Renal pelvis (tissue), 1 donor: ENCODE measurements at regions not wholly inside any gene's neighbourhood (a gene's known extent, or its start where the extent isn't known, plus 50 kb on each side); places are given as distances from the start of the nearest gene placed in this dataset.
"Not testable (repeated sequence)": the region's sequence is repeated elsewhere in the genome, so short reads cannot be mapped to it uniquely, and the experiment has no call there.

Experiments used
- DNase-seq: peaks from one replicate; pipeline ENCODE4 v3.0.0-alpha.2; 2013

GRCh38 chr3:193962986-193963685, 172.8 kb upstream of the HES1 start:
- DNase-seq: no peak

GRCh38 chr3:193963808-193964516, 172.0 kb upstream of the HES1 start:
- DNase-seq: no peak

- DNase-seq: no peak
Measured at GRCh38 chr3:193964517-193964880, 171.4 kb upstream of the HES1 start.

DNA sequence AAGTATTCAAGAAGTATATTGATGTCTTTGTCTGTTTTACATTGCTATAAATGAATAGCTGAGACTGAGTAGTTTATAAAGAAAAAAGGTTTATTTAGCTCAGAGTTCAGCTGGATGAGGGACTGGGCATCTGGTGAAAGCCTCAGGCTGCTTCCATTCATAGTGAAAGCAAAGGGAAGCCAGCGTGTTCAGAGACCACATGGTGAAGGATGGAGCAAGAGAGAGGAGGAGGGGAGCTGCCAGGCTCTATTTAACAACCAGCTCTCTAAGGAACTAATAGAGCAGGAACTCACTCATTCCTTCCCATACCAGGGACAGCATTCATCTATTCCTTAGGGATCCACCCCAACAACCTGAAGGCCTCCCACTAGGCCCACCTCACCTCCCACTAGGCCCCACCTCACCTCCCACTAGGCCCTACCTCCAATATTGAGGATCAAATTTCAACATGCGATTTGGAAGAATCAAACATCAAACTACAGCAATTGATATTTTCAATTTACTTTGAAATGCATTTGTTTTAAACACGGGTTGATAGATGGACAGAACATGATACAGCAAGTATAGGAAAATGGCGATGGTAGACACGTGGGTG, 167.5 kb upstream of the HES1 start:
- DNase-seq: no peak

- not testable (repeated sequence) for DNase-seq
Measured at GRCh38 chr3:193970131-193970772, 165.7 kb upstream of the HES1 start.

GRCh38 chr3:193970773-193971206, 165.2 kb upstream of the HES1 start:
- DNase-seq: no peak

GRCh38 chr3:193971261-193971751, 164.6 kb upstream of the HES1 start:
- no peak for DNase-seq

GRCh38 chr3:193971966-193972365, 164.0 kb upstream of the HES1 start:
- no peak for DNase-seq

GRCh38 chr3:193972832-193973231, 163.1 kb upstream of the HES1 start:
- DNase-seq: no peak

DNA sequence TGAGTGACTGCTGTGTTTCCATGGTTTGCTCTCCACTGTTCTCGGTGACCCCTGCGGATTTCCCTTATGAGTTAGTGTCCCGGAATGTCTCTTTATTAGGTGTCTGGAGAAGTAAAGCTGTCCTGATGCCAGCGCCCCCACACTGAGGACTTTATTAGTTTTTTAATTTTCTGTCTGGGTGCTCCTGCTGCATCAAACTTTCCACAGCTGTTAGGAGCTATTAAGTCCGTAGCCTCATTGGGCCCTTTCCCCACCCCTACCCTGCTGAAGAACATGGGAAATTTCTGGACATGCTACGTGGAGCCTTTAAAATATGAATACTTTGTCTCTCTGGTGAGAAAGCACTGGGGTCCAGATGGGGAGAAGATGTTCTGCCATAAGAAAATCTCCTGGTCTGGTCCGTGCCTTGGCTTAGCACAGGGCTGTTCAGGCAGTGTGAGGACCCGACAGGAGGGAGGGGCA, 161.7 kb upstream of the HES1 start:
- no peak for DNase-seq

GRCh38 chr3:193974671-193975535, 161.0 kb upstream of the HES1 start:
- DNase-seq: no peak

DNA sequence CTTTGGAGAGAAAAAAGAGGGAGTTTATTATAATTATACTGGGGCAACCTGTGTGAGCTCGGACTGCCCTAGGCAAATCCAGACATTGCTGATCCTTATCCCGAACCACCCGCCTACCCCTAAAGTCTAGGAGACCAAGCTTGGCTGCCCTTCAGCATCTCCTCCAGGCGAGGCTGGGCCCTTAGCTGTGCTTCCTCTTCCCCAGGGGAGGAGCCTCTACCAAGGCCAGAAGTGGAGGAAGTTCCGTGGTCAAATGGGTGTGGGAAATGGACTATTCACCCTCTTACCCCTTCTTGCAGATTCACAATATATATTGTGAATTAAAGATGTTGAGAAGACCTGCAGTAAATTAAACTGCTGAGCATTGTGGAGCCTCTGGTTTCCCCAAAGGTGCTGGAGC, 158.3 kb upstream of the HES1 start:
- DNase-seq: no peak

DNA sequence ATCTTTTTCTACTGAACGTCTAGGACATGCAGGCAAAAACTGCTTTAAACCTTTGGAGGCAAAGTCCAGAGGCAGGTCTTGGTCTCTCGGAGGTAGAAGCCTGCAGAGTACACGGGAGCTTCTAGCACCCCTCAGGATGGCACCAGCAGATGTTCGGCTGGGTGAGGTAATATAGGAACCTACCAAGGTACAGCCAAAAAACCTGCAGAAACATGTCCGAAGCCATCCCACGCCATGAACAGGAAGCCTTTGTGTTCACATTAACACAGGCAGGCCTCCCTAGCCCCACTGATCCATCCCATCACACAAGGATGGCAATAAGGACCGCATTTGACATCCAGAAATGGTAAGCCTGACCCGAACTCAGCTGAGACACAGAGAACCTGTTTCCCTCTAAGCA, 157.9 kb upstream of the HES1 start:
- no peak for DNase-seq

DNA sequence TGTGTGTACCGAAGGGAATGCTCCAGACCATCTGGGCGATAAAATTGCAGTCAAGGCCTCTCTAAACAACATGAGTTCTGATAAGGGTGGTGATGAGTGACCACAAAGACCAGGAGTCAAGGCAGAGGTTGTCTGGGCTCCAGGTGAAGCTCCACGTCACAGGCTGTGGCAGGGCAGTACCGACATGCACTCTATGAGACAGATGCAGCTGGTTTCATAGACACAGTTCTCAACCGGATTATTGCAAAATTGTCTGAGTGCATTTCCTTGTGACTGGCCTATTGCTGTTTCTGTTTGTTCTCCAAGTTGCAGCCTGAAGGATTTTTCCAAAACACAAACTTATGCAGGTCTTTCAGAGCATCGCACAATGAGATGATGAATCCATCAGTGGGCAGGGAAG, 157.5 kb upstream of the HES1 start:
- DNase-seq: no peak

DNA sequence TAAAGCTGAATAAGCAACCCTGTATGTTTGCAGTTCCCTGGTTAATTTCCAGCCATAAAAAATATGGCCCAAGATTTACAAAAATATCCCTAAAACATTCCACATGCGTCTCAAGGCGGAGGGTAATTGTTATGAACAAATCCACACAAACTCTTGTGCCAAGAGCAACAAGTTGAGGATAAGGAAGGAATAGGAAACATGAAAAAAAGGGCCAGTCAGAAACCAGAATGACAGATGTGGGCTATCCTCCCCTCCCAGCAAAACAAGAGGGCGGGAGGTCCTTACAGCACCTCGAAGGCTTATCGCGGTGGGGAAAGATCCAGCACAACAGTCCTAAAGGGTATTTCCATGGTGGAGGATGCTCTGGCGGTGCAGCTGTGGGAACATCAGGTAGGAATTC, 155.6 kb upstream of the HES1 start:
- DNase-seq: peak; percentile 62

- DNase-seq: no peak
Measured at GRCh38 chr3:193980905-193981304, 155.0 kb upstream of the HES1 start.

- no peak for DNase-seq
Measured at GRCh38 chr3:193981504-193981903, 154.4 kb upstream of the HES1 start.

- no peak for DNase-seq
Measured at GRCh38 chr3:193982258-193982659, 153.7 kb upstream of the HES1 start.

DNA sequence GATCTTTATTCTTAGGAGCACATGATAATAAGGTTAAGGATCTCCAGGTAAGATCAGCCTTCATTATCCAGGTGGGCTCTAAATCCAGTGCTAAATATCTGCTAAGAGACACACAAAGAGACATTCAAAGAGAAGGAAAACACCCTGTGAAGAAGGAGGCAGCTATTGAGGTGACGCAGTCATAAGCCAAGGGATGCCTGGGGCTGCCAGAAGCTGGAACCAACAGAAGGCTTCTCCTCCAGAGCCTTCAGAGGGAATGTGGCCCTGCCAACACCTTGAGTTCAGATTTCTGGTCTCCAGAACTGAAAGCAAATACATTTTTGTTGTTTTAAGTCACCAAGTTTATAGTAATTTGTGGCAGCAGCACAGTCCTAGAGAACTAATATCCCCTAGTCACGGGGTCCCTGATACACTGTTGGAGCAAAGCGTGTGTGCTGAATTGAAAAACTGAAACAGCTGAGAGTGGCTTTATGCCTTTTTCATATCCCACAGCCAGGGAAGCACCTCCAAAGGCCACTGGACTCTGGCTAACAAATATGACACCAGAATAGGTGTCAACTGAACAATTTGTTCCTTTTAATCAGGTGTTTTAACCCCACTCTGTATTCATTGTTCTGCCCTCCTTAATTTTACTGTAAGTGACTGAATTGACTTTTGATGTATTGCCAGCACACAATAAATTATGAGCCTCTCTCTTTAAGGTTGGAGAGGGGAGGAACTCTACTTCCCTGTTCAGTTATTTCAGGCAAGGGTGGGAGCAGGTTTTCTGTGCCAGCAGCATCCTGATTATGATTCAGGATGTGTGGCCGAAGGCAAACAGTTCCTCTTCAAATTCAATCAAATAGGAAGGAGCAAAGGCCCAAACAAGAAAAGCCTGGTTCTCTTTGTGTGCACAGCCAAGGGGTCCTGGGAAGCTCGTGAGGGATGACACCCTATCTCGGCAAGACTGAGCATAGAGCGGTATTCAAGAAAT, 151.8 kb upstream of the HES1 start:
- no peak for DNase-seq

- DNase-seq: no peak
Measured at GRCh38 chr3:193984876-193985275, 151.1 kb upstream of the HES1 start.
